ENCODE measurements at regions not wholly inside any gene's neighbourhood (a gene's known extent, or its start where the extent isn't known, plus 50 kb on each side); places are given as distances from the start of the nearest gene placed in this dataset.

DNA sequence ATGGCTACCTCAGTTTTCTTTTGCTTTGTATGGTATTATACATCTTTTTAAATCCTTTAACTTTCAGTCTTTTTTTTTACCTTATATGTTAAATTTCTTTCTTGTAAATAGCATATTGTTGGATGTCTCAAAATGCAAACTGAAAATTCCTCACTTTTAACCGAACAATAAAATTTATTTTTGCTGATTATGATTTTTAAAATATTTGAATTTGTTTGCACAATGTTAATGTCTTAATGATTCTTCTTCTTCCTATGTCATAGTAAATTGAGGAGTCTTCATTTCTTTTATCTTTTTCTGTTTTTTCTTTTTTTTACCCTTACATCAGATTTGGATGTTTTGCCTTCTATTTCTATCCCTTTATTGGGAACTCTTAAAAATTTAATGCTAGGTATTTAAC, 574.2 kb upstream of the CDH4 start:
- Histone ChIP-seq H3K27ac (replicated peaks) (no peak overlapping the region), H3K27me3 (ENCODE audit: insufficient read depth, poor library complexity, severe bottlenecking) (peaks cover 3% of the 10 kb centered on the region), H3K4me3 (replicated peaks; ENCODE audit: insufficient read depth, low read length) (no peak overlapping the region)
- no peak for DNase-seq (ENCODE audit: low read depth in 1 of 2, low spot score in 1 of 2)
- TF ChIP-seq, protein P1, sequence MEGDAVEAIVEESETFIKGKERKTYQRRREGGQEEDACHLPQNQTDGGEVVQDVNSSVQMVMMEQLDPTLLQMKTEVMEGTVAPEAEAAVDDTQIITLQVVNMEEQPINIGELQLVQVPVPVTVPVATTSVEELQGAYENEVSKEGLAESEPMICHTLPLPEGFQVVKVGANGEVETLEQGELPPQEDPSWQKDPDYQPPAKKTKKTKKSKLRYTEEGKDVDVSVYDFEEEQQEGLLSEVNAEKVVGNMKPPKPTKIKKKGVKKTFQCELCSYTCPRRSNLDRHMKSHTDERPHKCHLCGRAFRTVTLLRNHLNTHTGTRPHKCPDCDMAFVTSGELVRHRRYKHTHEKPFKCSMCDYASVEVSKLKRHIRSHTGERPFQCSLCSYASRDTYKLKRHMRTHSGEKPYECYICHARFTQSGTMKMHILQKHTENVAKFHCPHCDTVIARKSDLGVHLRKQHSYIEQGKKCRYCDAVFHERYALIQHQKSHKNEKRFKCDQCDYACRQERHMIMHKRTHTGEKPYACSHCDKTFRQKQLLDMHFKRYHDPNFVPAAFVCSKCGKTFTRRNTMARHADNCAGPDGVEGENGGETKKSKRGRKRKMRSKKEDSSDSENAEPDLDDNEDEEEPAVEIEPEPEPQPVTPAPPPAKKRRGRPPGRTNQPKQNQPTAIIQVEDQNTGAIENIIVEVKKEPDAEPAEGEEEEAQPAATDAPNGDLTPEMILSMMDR (IDR thresholded peaks at IDR 0.05; ENCODE audit: insufficient read depth, low read length), result no peak
- TF ChIP-seq, protein P2, sequence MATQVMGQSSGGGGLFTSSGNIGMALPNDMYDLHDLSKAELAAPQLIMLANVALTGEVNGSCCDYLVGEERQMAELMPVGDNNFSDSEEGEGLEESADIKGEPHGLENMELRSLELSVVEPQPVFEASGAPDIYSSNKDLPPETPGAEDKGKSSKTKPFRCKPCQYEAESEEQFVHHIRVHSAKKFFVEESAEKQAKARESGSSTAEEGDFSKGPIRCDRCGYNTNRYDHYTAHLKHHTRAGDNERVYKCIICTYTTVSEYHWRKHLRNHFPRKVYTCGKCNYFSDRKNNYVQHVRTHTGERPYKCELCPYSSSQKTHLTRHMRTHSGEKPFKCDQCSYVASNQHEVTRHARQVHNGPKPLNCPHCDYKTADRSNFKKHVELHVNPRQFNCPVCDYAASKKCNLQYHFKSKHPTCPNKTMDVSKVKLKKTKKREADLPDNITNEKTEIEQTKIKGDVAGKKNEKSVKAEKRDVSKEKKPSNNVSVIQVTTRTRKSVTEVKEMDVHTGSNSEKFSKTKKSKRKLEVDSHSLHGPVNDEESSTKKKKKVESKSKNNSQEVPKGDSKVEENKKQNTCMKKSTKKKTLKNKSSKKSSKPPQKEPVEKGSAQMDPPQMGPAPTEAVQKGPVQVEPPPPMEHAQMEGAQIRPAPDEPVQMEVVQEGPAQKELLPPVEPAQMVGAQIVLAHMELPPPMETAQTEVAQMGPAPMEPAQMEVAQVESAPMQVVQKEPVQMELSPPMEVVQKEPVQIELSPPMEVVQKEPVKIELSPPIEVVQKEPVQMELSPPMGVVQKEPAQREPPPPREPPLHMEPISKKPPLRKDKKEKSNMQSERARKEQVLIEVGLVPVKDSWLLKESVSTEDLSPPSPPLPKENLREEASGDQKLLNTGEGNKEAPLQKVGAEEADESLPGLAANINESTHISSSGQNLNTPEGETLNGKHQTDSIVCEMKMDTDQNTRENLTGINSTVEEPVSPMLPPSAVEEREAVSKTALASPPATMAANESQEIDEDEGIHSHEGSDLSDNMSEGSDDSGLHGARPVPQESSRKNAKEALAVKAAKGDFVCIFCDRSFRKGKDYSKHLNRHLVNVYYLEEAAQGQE (IDR thresholded peaks at IDR 0.05; ENCODE audit: insufficient replicate concordance, low read depth), result no peak
- TF ChIP-seq GABPA (IDR thresholded peaks at IDR 0.05; ENCODE audit: low read depth), result no peak
- no peak for TF ChIP-seq SPI1 (IDR thresholded peaks at IDR 0.05; ENCODE audit: borderline replicate concordance, low read depth)
- TF ChIP-seq POLR2AphosphoS5 (IDR thresholded peaks at IDR 0.05; ENCODE audit: low read depth), result no peak

DNA sequence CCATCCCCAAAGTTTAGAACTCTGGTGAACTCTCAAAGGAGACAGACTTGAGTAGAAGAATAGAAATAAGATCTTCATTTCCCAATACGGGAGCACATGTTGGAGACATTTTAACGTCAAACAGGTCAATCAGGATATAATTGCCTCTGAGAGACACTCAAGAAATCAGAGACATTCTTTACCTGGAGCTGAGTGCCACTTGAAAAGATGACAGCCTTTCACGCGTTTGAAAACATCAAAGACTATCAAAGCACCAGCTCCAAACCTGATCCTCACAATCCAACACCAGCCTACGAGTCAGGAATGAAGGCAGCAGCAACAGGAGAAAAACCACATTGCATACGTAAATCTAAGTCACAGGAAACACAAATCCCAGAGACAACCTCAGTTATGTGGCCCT, 571.5 kb upstream of the CDH4 start:
- Histone ChIP-seq H3K4me3 (replicated peaks; ENCODE audit: insufficient read depth, low read length) (no peak overlapping the region), H3K27ac (replicated peaks) (no peak overlapping the region), H3K27me3 (ENCODE audit: insufficient read depth, poor library complexity, severe bottlenecking) (peaks cover 3% of the 10 kb centered on the region)
- TF ChIP-seq, protein P1 (IDR thresholded peaks at IDR 0.05; ENCODE audit: insufficient read depth, low read length), result no peak
- TF ChIP-seq POLR2AphosphoS5 (IDR thresholded peaks at IDR 0.05; ENCODE audit: low read depth), result no peak
- no peak for TF ChIP-seq SPI1 (IDR thresholded peaks at IDR 0.05; ENCODE audit: borderline replicate concordance, low read depth)
- TF ChIP-seq, protein P2 (IDR thresholded peaks at IDR 0.05; ENCODE audit: insufficient replicate concordance, low read depth), result no peak
- TF ChIP-seq GABPA (IDR thresholded peaks at IDR 0.05; ENCODE audit: low read depth), result no peak
- no peak for DNase-seq (ENCODE audit: low read depth in 1 of 2, low spot score in 1 of 2)

DNA sequence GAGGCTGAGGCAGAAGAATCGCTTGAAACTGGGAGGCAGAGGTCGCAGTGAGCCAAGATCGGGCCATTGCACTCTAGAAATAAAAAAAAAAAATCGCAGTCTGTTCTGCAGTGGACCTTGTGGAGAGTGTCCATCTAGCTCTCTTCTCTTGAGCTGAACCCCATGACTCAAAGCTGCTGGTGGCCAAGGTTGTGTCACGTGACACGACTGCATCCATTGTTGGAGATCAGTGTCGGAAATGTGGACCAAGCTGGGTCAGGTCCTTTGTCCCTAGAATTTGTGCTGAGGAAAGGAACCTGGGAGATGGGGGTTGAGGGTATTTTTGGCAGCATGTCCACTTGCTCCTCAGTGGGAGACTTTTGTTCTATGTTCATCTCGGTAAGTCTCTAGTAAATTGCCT, 564.8 kb upstream of the CDH4 start:
- TF ChIP-seq SPI1 (IDR thresholded peaks at IDR 0.05; ENCODE audit: borderline replicate concordance, low read depth) (no peak), GABPA (IDR thresholded peaks at IDR 0.05; ENCODE audit: low read depth) (no peak), POLR2AphosphoS5 (IDR thresholded peaks at IDR 0.05; ENCODE audit: low read depth) (no peak)
- TF ChIP-seq, protein P2 (IDR thresholded peaks at IDR 0.05; ENCODE audit: insufficient replicate concordance, low read depth), result no peak
- TF ChIP-seq, protein P1 (IDR thresholded peaks at IDR 0.05; ENCODE audit: insufficient read depth, low read length), result no peak
- DNase-seq (ENCODE audit: low read depth in 1 of 2, low spot score in 1 of 2), result no peak

More for the DNA sequence above, 564.8 kb upstream of the CDH4 start:
- no peak overlapping the region for H3K4me3 ChIP-seq (replicated peaks; ENCODE audit: insufficient read depth, low read length)
- no peaks in the 10 kb centered on the region for H3K27me3 ChIP-seq (ENCODE audit: insufficient read depth, poor library complexity, severe bottlenecking)
- no peak overlapping the region for H3K27ac ChIP-seq (replicated peaks)

Data from HL-60 (cell line).